Transverse colon (tissue), 4 donors: ENCODE measurements at regions not wholly inside any gene's neighbourhood (a gene's known extent, or its start where the extent isn't known, plus 50 kb on each side); places are given as distances from the start of the nearest gene placed in this dataset.

Experiments
- CTCF ChIP-seq, 5 experiments: fragments of 200-600 bp in 3 of 5; fragments of 450-650 bp in 2 of 5; sonication (generic) in 3 of 5; IDR thresholded peaks; 1 replicate in 2 of 5; 2 replicates in 3 of 5; pipeline ENCODE4 v1.5.1; 2016 to 2017; ENCODE audit warnings: antibody characterized with exemption in 5 of 5, inconsistent platforms in 3 of 5, mild to moderate bottlenecking in 2 of 5, moderate library complexity in 1 of 5
- EP300 ChIP-seq: sonication (generic); formaldehyde crosslinking; IDR thresholded peaks from one replicate; pipeline ENCODE4 v1.6.1; 2017; ENCODE audit warnings: antibody characterized with exemption, low read depth
- POLR2A ChIP-seq: fragments of 450-650 bp; IDR thresholded peaks from one replicate; pipeline ENCODE4 v1.6.1; 2016; ENCODE audit warnings: antibody characterized with exemption, mild to moderate bottlenecking, moderate library complexity
- POLR2AphosphoS5 ChIP-seq, 3 donors: sonication (generic); formaldehyde crosslinking; IDR thresholded peaks; one replicate each; pipeline ENCODE4 v1.6.1; 2016; ENCODE audit warnings: antibody characterized with exemption in 3 of 3

- TF ChIP-seq POLR2A (no peak), CTCF (IDR thresholded peaks at IDR 0.05) (no peak), POLR2AphosphoS5 (IDR thresholded peaks at IDR 0.05) (no peak), EP300 (no peak)
Measured at GRCh38 chr3:164515256-164515655, 563.0 kb downstream of the SI start.
